Tibial nerve (tissue), 4 donors: ENCODE measurements at regions not wholly inside any gene's neighbourhood (a gene's known extent, or its start where the extent isn't known, plus 50 kb on each side); places are given as distances from the start of the nearest gene placed in this dataset.

Experiments used
- CTCF ChIP-seq, 5 experiments: fragments of 200-600 bp in 3 of 5; fragments of 450-650 bp in 2 of 5; sonication (generic) in 3 of 5; IDR thresholded peaks; one replicate each; pipeline ENCODE4 v1.5.1; 2016 to 2019; ENCODE audit warnings: antibody characterized with exemption in 5 of 5, mild to moderate bottlenecking in 3 of 5, moderate library complexity in 2 of 5
- EP300 ChIP-seq, 2 donors: sonication (generic); formaldehyde crosslinking; IDR thresholded peaks; one replicate each; pipeline ENCODE4 v1.6.1; 2017; ENCODE audit warnings: antibody characterized with exemption in 2 of 2, mild to moderate bottlenecking in 1 of 2

- TF ChIP-seq CTCF (IDR thresholded peaks at IDR 0.05) = no peak
- TF ChIP-seq EP300 (IDR thresholded peaks at IDR 0.05) = no peak
Measured at GRCh38 chr2:163175294-163175693, 336.7 kb upstream of the KCNH7 start.
